Tibial nerve (tissue), 4 donors: ENCODE measurements at regions not wholly inside any gene's neighbourhood (a gene's known extent, or its start where the extent isn't known, plus 50 kb on each side); places are given as distances from the start of the nearest gene placed in this dataset.

Experiments
- DNase-seq, 2 donors: peaks; one replicate each; pipeline ENCODE4 v3.0.0-alpha.2; 2019; ENCODE audit warnings: low spot score in 2 of 2
- H3K27ac ChIP-seq, 4 donors: fragments of 200-600 bp; sonication (generic) in 3 of 4; one replicate each; pipeline ENCODE4 v1.5.1; 2017 to 2019; ENCODE audit warnings: mild to moderate bottlenecking in 1 of 4
- H3K27me3 ChIP-seq, 2 donors: fragments of 200-600 bp; sonication (generic) in 1 of 2; one replicate each; pipeline versions ENCODE4 v1.5.1 to v1.6.0; 2017 to 2019
- H3K36me3 ChIP-seq, 3 donors: fragments of 200-600 bp; sonication (generic); one replicate each; pipeline ENCODE4 v1.5.1; 2018 to 2019
- H3K4me1 ChIP-seq, 4 donors: fragments of 200-600 bp; sonication (generic) in 3 of 4; one replicate each; pipeline ENCODE4 v1.5.1; 2017 to 2019
- H3K4me3 ChIP-seq, 4 donors: fragments of 200-600 bp; sonication (generic) in 3 of 4; one replicate each; pipeline ENCODE4 v1.5.1; 2017 to 2019; ENCODE audit warnings: mild to moderate bottlenecking in 1 of 4, moderate library complexity in 1 of 4
- H3K9me3 ChIP-seq, 4 donors: fragments of 200-600 bp; sonication (generic) in 3 of 4; one replicate each; pipeline ENCODE4 v1.5.1; 2017 to 2019
- EP300 ChIP-seq, 2 donors: sonication (generic); formaldehyde crosslinking; IDR thresholded peaks; one replicate each; pipeline ENCODE4 v1.6.1; 2017; ENCODE audit warnings: antibody characterized with exemption in 2 of 2, mild to moderate bottlenecking in 1 of 2
- POLR2A ChIP-seq, 2 donors: fragments of 450-650 bp; IDR thresholded peaks; one replicate each; pipeline ENCODE4 v1.6.1; 2017; ENCODE audit warnings: antibody characterized with exemption in 2 of 2, mild to moderate bottlenecking in 2 of 2, moderate library complexity in 2 of 2
- WGBS, 2 donors: methylation state at CpG; one replicate each; pipeline ENCODE4 v1.1.5; 2018; 5-methylcytosine and 5-hydroxymethylcytosine counted together
- TF ChIP-seq, protein P1 (sequence below), 5 experiments: fragments of 200-600 bp in 3 of 5; fragments of 450-650 bp in 2 of 5; sonication (generic) in 3 of 5; IDR thresholded peaks; one replicate each; pipeline ENCODE4 v1.5.1; 2016 to 2019; ENCODE audit warnings: antibody characterized with exemption in 5 of 5, mild to moderate bottlenecking in 3 of 5, moderate library complexity in 2 of 5

DNA sequence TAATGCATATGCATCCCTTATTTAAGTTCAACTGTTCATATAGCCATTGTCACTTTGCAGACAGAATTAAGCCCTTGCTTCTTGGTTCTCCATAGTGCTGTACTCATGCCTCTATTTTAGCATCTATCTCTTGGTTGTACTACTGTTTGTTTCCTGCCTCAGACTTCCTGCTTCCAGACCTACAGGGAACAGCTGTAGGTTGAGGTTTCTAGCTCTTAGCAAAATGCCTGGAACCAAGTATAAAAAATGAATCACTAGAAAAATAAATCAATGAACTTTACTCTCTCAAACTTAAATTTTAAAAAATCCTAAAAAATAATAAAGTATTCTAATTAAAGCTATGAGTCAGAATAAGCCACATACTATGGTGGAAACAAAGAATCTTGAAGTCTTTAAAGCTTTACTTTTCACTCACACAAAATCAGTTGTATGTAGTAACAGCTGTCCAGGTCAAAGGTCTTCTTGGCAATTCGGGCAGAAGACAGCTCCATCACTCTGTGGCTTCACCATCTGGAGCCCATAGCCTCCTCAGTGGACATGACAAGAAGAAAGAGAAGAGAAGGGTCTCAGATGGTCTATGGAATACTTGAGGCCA, 1228.1 kb upstream of the GYPC start:
- H3K4me3 ChIP-seq: no peak overlapping the region

DNA sequence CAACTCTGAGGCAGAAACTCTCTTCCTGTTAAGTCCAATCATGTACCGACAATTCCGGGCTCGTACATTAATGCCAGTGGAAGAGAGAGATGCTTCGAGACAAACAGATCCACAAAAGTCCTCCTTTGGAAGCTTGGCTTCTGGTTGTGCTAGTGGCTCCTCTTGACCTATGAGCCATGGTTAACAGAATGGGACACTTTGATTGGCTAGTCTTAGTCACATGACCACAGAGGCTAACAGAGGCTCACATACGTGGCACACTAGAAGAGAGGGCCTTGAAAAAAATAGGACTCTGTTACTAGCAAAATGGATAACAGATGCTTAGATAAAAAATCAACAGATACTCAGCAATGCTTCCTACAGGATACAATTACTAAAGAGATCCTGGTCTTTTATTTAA, 1211.9 kb upstream of the GYPC start:
- 81 to 86% methylated on average over 5 of the region's 5 CpGs for WGBS, 2 donors

More for the DNA sequence above, 1228.1 kb upstream of the GYPC start:
- TF ChIP-seq, protein P1, sequence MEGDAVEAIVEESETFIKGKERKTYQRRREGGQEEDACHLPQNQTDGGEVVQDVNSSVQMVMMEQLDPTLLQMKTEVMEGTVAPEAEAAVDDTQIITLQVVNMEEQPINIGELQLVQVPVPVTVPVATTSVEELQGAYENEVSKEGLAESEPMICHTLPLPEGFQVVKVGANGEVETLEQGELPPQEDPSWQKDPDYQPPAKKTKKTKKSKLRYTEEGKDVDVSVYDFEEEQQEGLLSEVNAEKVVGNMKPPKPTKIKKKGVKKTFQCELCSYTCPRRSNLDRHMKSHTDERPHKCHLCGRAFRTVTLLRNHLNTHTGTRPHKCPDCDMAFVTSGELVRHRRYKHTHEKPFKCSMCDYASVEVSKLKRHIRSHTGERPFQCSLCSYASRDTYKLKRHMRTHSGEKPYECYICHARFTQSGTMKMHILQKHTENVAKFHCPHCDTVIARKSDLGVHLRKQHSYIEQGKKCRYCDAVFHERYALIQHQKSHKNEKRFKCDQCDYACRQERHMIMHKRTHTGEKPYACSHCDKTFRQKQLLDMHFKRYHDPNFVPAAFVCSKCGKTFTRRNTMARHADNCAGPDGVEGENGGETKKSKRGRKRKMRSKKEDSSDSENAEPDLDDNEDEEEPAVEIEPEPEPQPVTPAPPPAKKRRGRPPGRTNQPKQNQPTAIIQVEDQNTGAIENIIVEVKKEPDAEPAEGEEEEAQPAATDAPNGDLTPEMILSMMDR (IDR thresholded peaks at IDR 0.05): no peak
- TF ChIP-seq POLR2A (IDR thresholded peaks at IDR 0.05) (no peak), EP300 (IDR thresholded peaks at IDR 0.05) (no peak)
- DNase-seq: no peak
- Histone ChIP-seq H3K27me3 (no peaks in the 10 kb centered on the region), H3K4me1 (no peaks in the 10 kb centered on the region), H3K27ac (no peak overlapping the region), H3K36me3 (no peaks in the 10 kb centered on the region), H3K9me3 (no peaks in the 10 kb centered on the region)
- WGBS, 2 donors: 22 to 23% methylated on average over 1 of the region's 1 CpG

DNA sequence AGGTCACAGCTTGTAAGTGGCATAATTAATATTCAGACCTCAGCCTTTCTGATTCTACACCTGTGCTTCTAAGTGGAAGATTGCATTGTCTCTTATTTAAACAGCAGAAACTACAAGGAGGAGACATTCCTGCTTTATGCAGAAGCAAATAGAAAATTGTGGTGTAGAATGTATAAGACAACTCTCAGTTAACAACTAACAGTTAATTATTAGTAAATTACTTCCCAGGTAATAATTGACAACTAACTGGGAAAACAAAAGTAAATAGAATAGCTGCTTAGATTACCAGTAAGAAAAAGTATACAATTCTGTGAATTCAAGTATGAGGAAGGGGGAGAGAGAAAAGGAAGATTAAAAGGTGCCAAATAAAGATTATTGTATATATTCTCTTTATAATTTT, 1210.5 kb upstream of the GYPC start:
- TF ChIP-seq, protein P1 (IDR thresholded peaks at IDR 0.05): no peak
- TF ChIP-seq EP300 (IDR thresholded peaks at IDR 0.05) (no peak), POLR2A (IDR thresholded peaks at IDR 0.05) (no peak)
- Histone ChIP-seq H3K27ac (no peak overlapping the region), H3K4me3 (no peak overlapping the region), H3K4me1 (no peaks in the 10 kb centered on the region), H3K36me3 (no peaks in the 10 kb centered on the region), H3K9me3 (no peaks in the 10 kb centered on the region), H3K27me3 (no peaks in the 10 kb centered on the region)
- DNase-seq: no peak

More for the DNA sequence above, 1211.9 kb upstream of the GYPC start:
- no peak overlapping the region for H3K4me3 ChIP-seq
- H3K36me3 ChIP-seq: no peaks in the 10 kb centered on the region
- no peaks in the 10 kb centered on the region for H3K27me3 ChIP-seq
- H3K4me1 ChIP-seq: no peaks in the 10 kb centered on the region
- no peak for DNase-seq
- H3K9me3 ChIP-seq: no peaks in the 10 kb centered on the region
- TF ChIP-seq, protein P1 (IDR thresholded peaks at IDR 0.05): no peak
- TF ChIP-seq EP300 (IDR thresholded peaks at IDR 0.05) (no peak), POLR2A (IDR thresholded peaks at IDR 0.05) (no peak)
- no peak overlapping the region for H3K27ac ChIP-seq

DNA sequence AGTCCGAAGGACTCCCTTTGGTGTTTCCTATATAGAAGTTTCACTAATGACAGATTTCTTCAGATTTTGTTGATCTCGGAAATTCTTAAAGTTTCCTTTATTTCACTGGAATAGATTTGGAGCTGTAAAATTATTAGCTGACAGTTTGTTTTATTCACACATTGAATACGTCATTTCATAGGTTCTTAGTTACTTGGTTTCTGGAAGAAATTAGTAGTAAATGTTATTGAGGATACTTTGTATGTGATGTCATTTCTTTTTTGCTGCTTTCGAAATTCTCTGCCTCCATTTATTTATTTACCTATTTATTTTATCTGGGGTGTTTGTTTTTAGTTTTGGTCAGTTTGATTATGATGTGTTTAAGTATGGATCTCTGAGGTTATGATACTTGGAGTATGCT, 1205.9 kb upstream of the GYPC start:
- H3K36me3 ChIP-seq: no peaks in the 10 kb centered on the region
- TF ChIP-seq POLR2A (IDR thresholded peaks at IDR 0.05): no peak
- TF ChIP-seq, protein P1 (IDR thresholded peaks at IDR 0.05): no peak
- TF ChIP-seq EP300 (IDR thresholded peaks at IDR 0.05): no peak
- H3K4me3 ChIP-seq: no peak overlapping the region
- H3K27me3 ChIP-seq: no peaks in the 10 kb centered on the region
- no peaks in the 10 kb centered on the region for H3K4me1 ChIP-seq
- H3K9me3 ChIP-seq: no peaks in the 10 kb centered on the region
- WGBS, 2 donors: 85% methylated on average over 4 of the region's 4 CpGs
- DNase-seq: no peak
- no peak overlapping the region for H3K27ac ChIP-seq

DNA sequence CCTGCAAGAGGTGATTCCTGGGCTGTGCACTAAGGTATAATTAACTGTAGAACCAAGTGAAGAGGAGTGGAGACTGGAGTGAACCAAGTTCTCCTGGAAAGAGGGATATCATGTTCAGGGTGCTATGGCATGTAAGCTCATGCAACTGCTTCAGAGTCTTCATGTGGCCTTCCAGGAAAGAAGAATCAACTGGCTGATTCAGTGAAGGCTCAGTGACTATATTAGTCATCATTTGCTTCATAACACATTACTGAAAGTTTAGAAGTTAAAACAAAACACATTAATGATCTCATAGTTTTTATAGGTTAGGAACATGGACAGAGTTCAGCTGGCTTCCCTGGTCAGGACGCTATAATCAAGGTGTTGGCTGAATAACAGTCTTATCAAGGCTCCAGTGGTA, 1200.8 kb upstream of the GYPC start:
- H3K9me3 ChIP-seq: no peaks in the 10 kb centered on the region
- 67 to 81% methylated on average over 1 of the region's 1 CpG for WGBS, 2 donors
- no peak overlapping the region for H3K27ac ChIP-seq
- no peaks in the 10 kb centered on the region for H3K4me1 ChIP-seq
- TF ChIP-seq POLR2A (IDR thresholded peaks at IDR 0.05): no peak
- TF ChIP-seq, protein P1 (IDR thresholded peaks at IDR 0.05): no peak
- no peak for TF ChIP-seq EP300 (IDR thresholded peaks at IDR 0.05)
- H3K36me3 ChIP-seq: no peaks in the 10 kb centered on the region
- H3K4me3 ChIP-seq: no peak overlapping the region
- no peak for DNase-seq
- no peaks in the 10 kb centered on the region for H3K27me3 ChIP-seq
